Activated CD4-positive, alpha-beta T cell treated with anti-CD3 and anti-CD28 coated beads, Interleukin-2, amount 50 U/mL, for 1 hour (primary cell): ENCODE measurements at regions not wholly inside any gene's neighbourhood (a gene's known extent, or its start where the extent isn't known, plus 50 kb on each side); places are given as distances from the start of the nearest gene placed in this dataset.

Source experiments
- DNase-seq: peaks from one replicate; pipeline ENCODE4 v3.0.0-alpha.2; 2020

DNA sequence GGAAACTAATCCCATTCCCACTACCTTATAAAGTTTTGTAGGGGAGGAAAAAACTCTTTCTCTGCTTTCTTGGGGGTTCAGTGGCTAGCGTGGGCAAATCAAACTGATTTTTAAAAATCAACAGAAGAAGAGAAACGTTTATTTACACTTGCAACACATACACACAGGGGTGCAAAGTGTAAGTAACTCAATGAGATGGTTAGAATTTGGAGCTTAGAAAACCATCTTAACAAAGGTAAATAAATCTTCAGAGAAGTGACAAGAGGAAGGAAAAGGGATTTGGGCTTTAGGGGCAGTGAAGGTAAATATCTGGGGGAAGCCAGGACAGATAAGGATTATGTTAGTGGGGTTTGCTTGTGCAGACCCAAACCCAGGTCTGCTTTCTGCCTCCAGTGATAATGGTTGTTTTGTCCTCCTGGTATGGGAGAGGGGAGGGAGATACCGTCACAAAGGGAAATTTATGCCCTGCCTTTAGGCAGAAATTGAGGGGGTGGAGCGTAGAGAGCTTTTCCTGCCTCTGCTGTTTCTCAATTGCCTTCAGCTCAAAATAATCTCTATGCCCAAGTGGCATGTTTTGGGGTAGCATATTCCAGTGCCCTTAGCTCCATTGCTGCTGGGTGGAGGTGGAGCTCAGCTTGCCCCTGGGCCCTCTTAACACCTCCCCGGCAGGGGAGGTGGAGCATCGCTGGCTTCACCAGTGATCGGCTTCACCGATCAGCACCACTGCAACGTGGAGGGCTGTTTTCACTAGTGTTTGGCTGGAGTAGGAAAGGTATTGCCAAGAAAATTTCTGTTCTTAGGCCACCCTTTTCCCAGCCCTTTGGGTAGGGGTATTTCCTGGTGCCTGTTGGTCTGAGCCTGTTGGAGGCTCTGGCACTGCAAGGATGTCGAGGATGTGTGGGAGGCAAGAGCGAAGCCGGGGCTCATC lies 92.2 kb downstream of the TEX51 start:
- no peak for DNase-seq

DNA sequence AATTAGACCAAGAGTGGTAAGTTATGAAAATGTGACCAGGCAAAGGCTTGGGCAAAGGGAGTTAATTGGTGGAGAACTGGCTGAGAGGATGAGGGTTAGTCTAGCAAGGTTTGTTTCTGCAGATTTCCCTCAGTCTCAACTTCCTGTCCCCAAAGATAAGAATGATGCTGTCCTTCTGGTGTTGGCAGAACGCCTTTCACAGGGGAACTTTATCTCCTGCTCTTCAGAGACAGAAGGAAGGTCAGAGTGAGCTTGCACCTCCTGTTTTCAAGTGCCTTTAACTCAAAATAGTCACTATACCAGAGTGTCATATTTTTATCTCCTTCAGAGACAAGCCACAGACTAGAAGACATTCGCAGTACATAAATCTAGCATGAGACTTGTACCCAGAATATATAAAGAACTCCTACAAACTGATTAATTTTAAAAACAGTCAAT lies 95.7 kb downstream of the TEX51 start:
- no peak for DNase-seq

DNA sequence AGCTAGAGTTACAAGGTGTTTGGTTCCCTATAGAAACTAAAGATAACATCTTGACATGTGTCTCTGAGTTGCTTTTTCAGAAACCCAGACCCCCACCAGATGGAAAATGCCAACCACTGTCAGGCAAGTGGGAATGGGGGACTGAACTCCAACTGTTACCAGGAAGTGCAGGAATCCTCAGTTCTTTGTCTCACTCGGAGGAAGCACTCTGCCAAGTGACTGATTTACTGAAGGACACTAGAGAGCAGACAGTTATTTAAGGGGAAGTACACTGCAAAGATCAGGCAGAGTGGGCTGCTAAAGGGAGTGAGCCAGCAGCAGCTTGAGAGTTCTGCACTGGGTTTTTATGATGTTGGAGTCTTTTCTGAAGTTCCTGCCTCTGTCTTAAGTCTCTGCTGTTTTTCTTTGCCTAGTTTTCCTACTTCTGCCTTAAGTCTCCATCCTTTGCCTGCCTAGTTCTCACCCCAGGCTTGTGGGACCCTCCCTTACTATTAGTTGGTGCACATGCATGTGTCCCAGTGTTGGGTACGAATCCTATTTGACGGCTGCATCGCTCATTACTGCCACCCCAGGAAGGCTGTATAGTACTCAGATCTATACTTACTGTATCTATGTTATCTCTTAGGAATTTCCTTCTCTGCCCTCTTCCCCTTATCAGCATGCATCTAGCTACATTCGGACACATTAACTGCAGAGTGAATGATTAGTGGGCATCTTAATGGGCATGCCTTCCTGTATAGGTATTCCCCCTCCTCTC lies 97.1 kb downstream of the TEX51 start:
- no peak for DNase-seq

DNA sequence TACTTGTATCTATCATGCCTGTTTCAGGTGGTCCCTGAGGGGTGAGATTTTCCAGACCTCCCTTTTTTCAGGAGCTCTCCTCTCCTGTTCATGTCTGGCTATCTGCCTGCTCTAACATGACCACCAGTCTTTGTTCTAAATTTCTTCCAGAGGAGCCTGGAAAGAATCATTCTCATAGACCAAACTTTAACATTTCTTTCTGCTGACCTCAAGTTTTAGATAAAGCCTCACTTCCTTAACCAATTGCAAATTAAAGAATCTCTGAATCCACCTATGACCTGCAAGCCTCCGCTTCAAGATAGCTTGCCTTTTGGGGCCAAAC lies 97.6 kb downstream of the TEX51 start:
- DNase-seq = no peak
